Mesenteric fat pad (tissue), 1 donor: ENCODE measurements at regions not wholly inside any gene's neighbourhood (a gene's known extent, or its start where the extent isn't known, plus 50 kb on each side); places are given as distances from the start of the nearest gene placed in this dataset. TPM values are rescaled to one million over a fixed set of nuclear protein-coding genes. Genes with fewer than 3 reads are reported as not detected.

Experiments
- DNase-seq: peaks from one replicate; pipeline ENCODE4 v3.0.0-alpha.2; 2020; ENCODE audit warnings: low spot score
- microRNA-seq: library from miRNA; unstranded; fragments of <30 nt; microRNA quantifications from one replicate; pipeline ENCODE4 v1.2.0, GENCODE V29; 2020; ENCODE audit warnings: borderline number of aligned reads
- donor health status: DM: yes; HTN: yes; CAD: no.

GRCh38 chr11:24413391-24413790 is 83.5 kb upstream of the LUZP2 start:
- no peak for DNase-seq

DNA sequence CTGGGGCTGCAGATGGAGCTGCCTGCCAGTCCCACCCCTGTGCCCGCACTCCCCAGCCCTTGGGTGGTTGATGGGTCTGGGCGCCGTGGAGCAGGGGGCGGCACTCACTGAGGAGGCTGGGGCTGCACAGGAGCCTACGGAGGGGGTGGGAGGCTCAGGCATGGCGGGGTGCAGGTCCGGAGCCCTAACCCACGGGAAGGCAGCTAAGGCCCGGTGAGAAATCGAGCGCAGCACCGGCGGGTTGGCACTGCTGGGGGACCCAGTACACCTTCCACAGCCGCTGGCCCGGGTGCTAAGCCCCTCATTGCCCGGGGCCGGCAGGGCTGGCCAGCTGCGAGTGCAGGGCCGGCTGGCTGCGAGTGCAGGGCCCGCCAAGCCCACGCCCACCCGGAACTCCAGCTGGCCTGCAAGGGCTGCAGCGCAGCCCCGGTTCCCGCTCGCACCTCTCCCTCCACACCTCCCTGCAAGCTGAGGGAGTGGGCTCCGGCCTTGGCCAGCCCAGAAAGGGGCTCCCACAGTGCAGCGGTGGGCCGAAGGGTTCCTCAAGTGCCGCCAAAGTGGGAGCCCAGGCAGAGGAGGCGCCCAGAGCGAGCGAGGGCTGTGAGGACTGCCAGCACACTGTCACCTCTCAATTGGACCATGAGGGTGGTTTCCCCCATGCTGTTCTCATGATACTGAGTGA is 80.8 kb upstream of the LUZP2 start:
- peak; percentile 78 for DNase-seq

GRCh38 chr11:24421766-24422165 is 75.1 kb upstream of the LUZP2 start:
- no peak for DNase-seq

GRCh38 chr11:24422376-24422775 is 74.5 kb upstream of the LUZP2 start:
- no peak for DNase-seq

DNA sequence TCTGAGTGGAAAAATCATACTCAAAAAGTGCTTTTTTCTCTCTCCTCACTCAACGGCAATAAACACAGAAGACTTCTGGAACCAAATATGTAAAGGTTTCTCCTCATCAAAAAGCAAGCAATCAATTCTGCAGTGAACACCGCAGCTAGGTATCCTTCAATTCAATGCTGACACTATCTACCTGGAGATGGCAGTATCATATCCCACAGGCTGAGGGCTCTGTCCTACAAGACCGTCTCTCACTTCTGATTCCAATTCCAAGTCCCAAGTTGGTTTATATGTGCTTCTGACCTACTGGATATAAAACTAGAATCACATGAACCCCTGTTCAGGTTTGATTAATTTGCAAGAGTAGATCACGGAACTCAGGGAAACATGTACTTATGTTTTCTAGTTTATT is 59.7 kb upstream of the LUZP2 start:
- no peak for DNase-seq

Small RNA genes lying in the stretch of these regions (microRNA-seq; reads per million reads assigned to microRNA genes)
- not detected for gene MIR8054
